Keratinocyte (primary cell): ENCODE measurements at regions not wholly inside any gene's neighbourhood (a gene's known extent, or its start where the extent isn't known, plus 50 kb on each side); places are given as distances from the start of the nearest gene placed in this dataset.
"Not testable (repeated sequence)": the region's sequence is repeated elsewhere in the genome, so short reads cannot be mapped to it uniquely, and the experiment has no call there.

Experiments used
- DNase-seq: peaks from one replicate; pipeline ENCODE4 v3.0.0-alpha.2; 2011; ENCODE audit warnings: low read depth, missing footprints, low spot score
- FAIRE-seq: peaks from 2 replicates; lab custom pipeline; 2011; peaks lifted over from hg19 to GRCh38; lab: Jason Lieb, UNC
- H2AFZ ChIP-seq: 2 replicates; pipeline ENCODE4 v1.6.0; 2012; ENCODE audit warnings: low read length, control low read depth, inconsistent platforms; ENCODE audit not compliant: control insufficient read depth
- H3K27ac ChIP-seq: 2 replicates; pipeline ENCODE4 v1.5.1; 2011; ENCODE audit warnings: low read length; ENCODE audit not compliant: control insufficient read depth, insufficient read depth
- H3K27me3 ChIP-seq: 3 replicates; pipeline ENCODE4 v1.6.0; 2011; ENCODE audit warnings: low read length; ENCODE audit not compliant: control insufficient read depth, insufficient read depth; ENCODE audit errors: extremely low read depth
- H3K36me3 ChIP-seq, 2 experiments: 2 replicates in 1 of 2; 3 replicates in 1 of 2; pipeline ENCODE4 v1.5.1; 2011; ENCODE audit warnings: low read length in 2 of 2, mild to moderate bottlenecking in 1 of 2; ENCODE audit not compliant: control insufficient read depth in 2 of 2, insufficient read depth in 2 of 2; ENCODE audit errors: extremely low read depth in 1 of 2
- H3K4me1 ChIP-seq: 3 replicates; pipeline ENCODE4 v1.5.1; 2011; ENCODE audit warnings: low read length; ENCODE audit not compliant: control insufficient read depth, insufficient read depth; ENCODE audit errors: extremely low read depth
- H3K4me2 ChIP-seq: 3 replicates; pipeline ENCODE4 v1.6.0; 2011; ENCODE audit warnings: low read depth, low read length; ENCODE audit not compliant: control insufficient read depth, insufficient read depth; ENCODE audit errors: extremely low read depth
- H3K4me3 ChIP-seq, 3 experiments: fragments of 200-600 bp in 1 of 3; sonication (generic) in 1 of 3; 2 replicates in 2 of 3; 3 replicates in 1 of 3; pipeline ENCODE4 v1.5.1; 2011 to 2016; ENCODE audit warnings: low read length in 3 of 3, mild to moderate bottlenecking in 3 of 3, control low read depth in 2 of 3, inconsistent platforms in 1 of 3, low read depth in 1 of 3, mixed read lengths in 1 of 3, mixed run types in 1 of 3, moderate library complexity in 1 of 3; ENCODE audit not compliant: control insufficient read depth in 2 of 3, insufficient read depth in 2 of 3; ENCODE audit errors: extremely low read depth in 1 of 3
- H3K79me2 ChIP-seq: 2 replicates; pipeline ENCODE4 v1.6.0; 2012; ENCODE audit warnings: low read length; ENCODE audit not compliant: control insufficient read depth, insufficient read depth
- H3K9ac ChIP-seq: 3 replicates; pipeline ENCODE4 v1.6.0; 2011; ENCODE audit warnings: low read length; ENCODE audit not compliant: control insufficient read depth, insufficient read depth; ENCODE audit errors: extremely low read depth
- H3K9me1 ChIP-seq: 3 replicates; pipeline ENCODE4 v1.6.0; 2011; ENCODE audit warnings: low read length; ENCODE audit not compliant: control insufficient read depth, insufficient read depth; ENCODE audit errors: extremely low read depth
- H3K9me3 ChIP-seq: 2 replicates; pipeline ENCODE4 v1.5.1; 2012; ENCODE audit warnings: low read depth, low read length; ENCODE audit not compliant: control insufficient read depth
- H4K20me1 ChIP-seq: 3 replicates; pipeline ENCODE4 v1.6.0; 2011; ENCODE audit warnings: low read length; ENCODE audit not compliant: control insufficient read depth, insufficient read depth; ENCODE audit errors: extremely low read depth
- CTCF ChIP-seq, 3 experiments: IDR thresholded peaks in 1 of 3; conservative IDR thresholded peaks in 1 of 3; optimal IDR thresholded peaks in 1 of 3; 2 replicates in 2 of 3; 3 replicates in 1 of 3; pipeline versions ENCODE3 to v1.5.1; 2011; ENCODE audit warnings: low read length in 3 of 3, mild to moderate bottlenecking in 3 of 3, moderate library complexity in 2 of 3, control low read depth in 1 of 3, inconsistent platforms in 1 of 3; ENCODE audit not compliant: insufficient read depth in 2 of 3; ENCODE audit errors: extremely low read depth in 1 of 3
- EZH2 ChIP-seq: IDR thresholded peaks from one replicate; pipeline ENCODE4 v1.6.1; 2012; ENCODE audit warnings: inconsistent platforms, mild to moderate bottlenecking, low read length, moderate library complexity
- dilution Hi-C: fragments of 300-500 bp; cut with MboI; formaldehyde crosslinking; loops from one replicate; pipeline ENCODE4 v1.7.0; 2020; ENCODE audit warnings: low sequenced_read_pairs; ENCODE audit not compliant: extremely low pct_ligation_motif_present

- H3K27me3 ChIP-seq = peaks cover 26% of the 10 kb centered on the region
- H4K20me1 ChIP-seq = no peaks in the 10 kb centered on the region
- H3K4me1 ChIP-seq = peaks cover 4% of the 10 kb centered on the region
- no peak overlapping the region for H3K9ac ChIP-seq
- TF ChIP-seq CTCF (optimal IDR thresholded peaks at IDR 0.05 in 1 of 3, IDR thresholded peaks at IDR 0.05 in 1 of 3, conservative IDR thresholded peaks at IDR 0.05 in 1 of 3; ENCODE audit: extremely low read depth in 1 of 3, insufficient read depth in 2 of 3, low read length in 3 of 3) (no peak), EZH2 (no peak)
- no peak overlapping the region for H3K4me3 ChIP-seq
- H2AFZ ChIP-seq = no peak overlapping the region
- no peak overlapping the region for H3K27ac ChIP-seq
- no peaks in the 10 kb centered on the region for H3K9me1 ChIP-seq
- H3K36me3 ChIP-seq = no peaks in the 10 kb centered on the region
- H3K9me3 ChIP-seq = no peaks in the 10 kb centered on the region
- no peak for DNase-seq
- FAIRE-seq = peak; percentile 78
- dilution Hi-C loops = no loop called here
- H3K4me2 ChIP-seq = no peak overlapping the region
- H3K79me2 ChIP-seq = no peaks in the 10 kb centered on the region
Observed at GRCh38 chr1:25008192-25008485, 78.1 kb upstream of the RUNX3 start.

GRCh38 chr1:25007390-25008191, 77.5 kb upstream of the RUNX3 start:
- H3K4me1 ChIP-seq, FAIRE-seq, DNase-seq, H3K36me3 ChIP-seq, H2AFZ ChIP-seq, H3K79me2 ChIP-seq, H3K9me3 ChIP-seq, H4K20me1 ChIP-seq, H3K9me1 ChIP-seq, H3K9ac ChIP-seq, dilution Hi-C loops, H3K27ac ChIP-seq: not testable (repeated sequence)
- H3K4me3 ChIP-seq = peak overlapping the region in 1 of 3 experiments; percentile 6
- TF ChIP-seq CTCF (optimal IDR thresholded peaks at IDR 0.05 in 1 of 3, IDR thresholded peaks at IDR 0.05 in 1 of 3, conservative IDR thresholded peaks at IDR 0.05 in 1 of 3; ENCODE audit: extremely low read depth in 1 of 3, insufficient read depth in 2 of 3, low read length in 3 of 3) = peak in 1 of 3 experiments; percentile 8
- peak overlapping the region; percentile 20 for H3K4me2 ChIP-seq
- peaks cover 26% of the 10 kb centered on the region for H3K27me3 ChIP-seq
